LNCaP clone FGC (cell line): ENCODE measurements at regions not wholly inside any gene's neighbourhood (a gene's known extent, or its start where the extent isn't known, plus 50 kb on each side); places are given as distances from the start of the nearest gene placed in this dataset.

Source experiments
- DNase-seq: peaks from one replicate; pipeline ENCODE4 v3.0.0-alpha.2; 2011; ENCODE audit warnings: low read depth
- H3K4me3 ChIP-seq: 2 replicates; pipeline ENCODE4 v1.5.1; 2011; ENCODE audit warnings: mild to moderate bottlenecking, low read depth, low read length, control low read depth
- CTCF ChIP-seq: IDR thresholded peaks from 2 replicates; pipeline ENCODE4 v1.5.1; 2012; ENCODE audit warnings: mild to moderate bottlenecking; ENCODE audit not compliant: control insufficient read depth, insufficient read depth; ENCODE audit errors: extremely low read depth

- no peak for TF ChIP-seq CTCF
- no peak overlapping the region for H3K4me3 ChIP-seq
- no peak for DNase-seq
These were observed 580.1 kb upstream of the FTMT start for GRCh38 chr5:121271546-121271945.

- no peak for DNase-seq
- TF ChIP-seq CTCF = no peak
These were observed 577.7 kb upstream of the FTMT start for GRCh38 chr5:121273833-121274433.

GRCh38 chr5:121279801-121280200, 571.9 kb upstream of the FTMT start:
- DNase-seq = no peak
- TF ChIP-seq CTCF = no peak
- no peak overlapping the region for H3K4me3 ChIP-seq

More at GRCh38 chr5:121273833-121274433, 577.7 kb upstream of the FTMT start:
- H3K4me3 ChIP-seq = no peak overlapping the region

GRCh38 chr5:121285801-121286521, 565.7 kb upstream of the FTMT start:
- no peak overlapping the region for H3K4me3 ChIP-seq
- DNase-seq = no peak
- TF ChIP-seq CTCF = no peak

GRCh38 chr5:121288781-121289180, 562.9 kb upstream of the FTMT start:
- H3K4me3 ChIP-seq = no peak overlapping the region
- no peak for DNase-seq
- TF ChIP-seq CTCF = no peak

- H3K4me3 ChIP-seq = no peak overlapping the region
- DNase-seq = no peak
- no peak for TF ChIP-seq CTCF
These were observed 559.0 kb upstream of the FTMT start for GRCh38 chr5:121292664-121293063.

- no peak overlapping the region for H3K4me3 ChIP-seq
- no peak for TF ChIP-seq CTCF
- DNase-seq = no peak
These were observed 555.3 kb upstream of the FTMT start for GRCh38 chr5:121296356-121296755.
